Fibroblast of peridontal ligament (primary cell): ENCODE measurements at regions not wholly inside any gene's neighbourhood (a gene's known extent, or its start where the extent isn't known, plus 50 kb on each side); places are given as distances from the start of the nearest gene placed in this dataset.

Source experiments
- DNase-seq: peaks from one replicate; pipeline ENCODE4 v3.0.0-alpha.2; 2010; ENCODE audit errors: extremely low read depth

- DNase-seq: no peak
These were observed 213.3 kb upstream of the ZNF462 start for GRCh38 chr9:106649664-106650063.

GRCh38 chr9:106653213-106653612 lies 209.8 kb upstream of the ZNF462 start:
- peak; percentile 24 for DNase-seq

GRCh38 chr9:106655966-106656365 lies 207.0 kb upstream of the ZNF462 start:
- DNase-seq: no peak

- DNase-seq: no peak
These were observed 205.0 kb upstream of the ZNF462 start for GRCh38 chr9:106657926-106658325.

- no peak for DNase-seq
These were observed 194.4 kb upstream of the ZNF462 start for GRCh38 chr9:106668534-106668933.

- no peak for DNase-seq
These were observed 193.1 kb upstream of the ZNF462 start for GRCh38 chr9:106669835-106670234.

- no peak for DNase-seq
These were observed 192.5 kb upstream of the ZNF462 start for GRCh38 chr9:106670418-106670817.

GRCh38 chr9:106675780-106676179 lies 187.2 kb upstream of the ZNF462 start:
- no peak for DNase-seq

GRCh38 chr9:106677374-106677773 lies 185.6 kb upstream of the ZNF462 start:
- no peak for DNase-seq

GRCh38 chr9:106677830-106678229 lies 185.1 kb upstream of the ZNF462 start:
- no peak for DNase-seq

- DNase-seq: no peak
These were observed 184.7 kb upstream of the ZNF462 start for GRCh38 chr9:106678273-106678672.

- no peak for DNase-seq
These were observed 180.5 kb upstream of the ZNF462 start for GRCh38 chr9:106682420-106682819.

GRCh38 chr9:106683454-106683853 lies 179.5 kb upstream of the ZNF462 start:
- DNase-seq: no peak

- DNase-seq: no peak
These were observed 177.8 kb upstream of the ZNF462 start for GRCh38 chr9:106684940-106685695.

GRCh38 chr9:106689089-106689488 lies 173.9 kb upstream of the ZNF462 start:
- DNase-seq: peak; percentile 28

GRCh38 chr9:106691627-106692026 lies 171.3 kb upstream of the ZNF462 start:
- no peak for DNase-seq

- DNase-seq: no peak
These were observed 169.4 kb upstream of the ZNF462 start for GRCh38 chr9:106693558-106693957.

GRCh38 chr9:106696804-106697203 lies 166.2 kb upstream of the ZNF462 start:
- no peak for DNase-seq

GRCh38 chr9:106697390-106697749 lies 165.6 kb upstream of the ZNF462 start:
- no peak for DNase-seq

GRCh38 chr9:106697750-106698502 lies 165.0 kb upstream of the ZNF462 start:
- DNase-seq: peak; percentile 83

GRCh38 chr9:106700676-106701075 lies 162.3 kb upstream of the ZNF462 start:
- no peak for DNase-seq

GRCh38 chr9:106701611-106702010 lies 161.4 kb upstream of the ZNF462 start:
- DNase-seq: no peak

- DNase-seq: peak; percentile 66
These were observed 158.8 kb upstream of the ZNF462 start for GRCh38 chr9:106704056-106704615.
